ENCODE measurements at regions not wholly inside any gene's neighbourhood (a gene's known extent, or its start where the extent isn't known, plus 50 kb on each side); places are given as distances from the start of the nearest gene placed in this dataset.

GRCh38 chr3:152943645-152944044 lies 108.7 kb downstream of the P2RY1 start:
- H3K27ac ChIP-seq = no peak overlapping the region
- H3K27me3 ChIP-seq = no peaks in the 10 kb centered on the region
- H3K36me3 ChIP-seq = no peaks in the 10 kb centered on the region
- H3K4me1 ChIP-seq = no peaks in the 10 kb centered on the region
- no peak for DNase-seq
- H3K9me3 ChIP-seq = no peaks in the 10 kb centered on the region
- intact Hi-C loops (cut with DNase I) = no loop called here
- ATAC-seq = no peak
- H3K4me3 ChIP-seq = no peak overlapping the region
- 28 to 40% methylated on average over 3 of the region's 3 CpGs for WGBS, 2 donors
- TF ChIP-seq CTCF (IDR thresholded peaks at IDR 0.05) = no peak
- FAIRE-seq = no peak

GRCh38 chr3:152944671-152945070 lies 109.7 kb downstream of the P2RY1 start:
- Histone ChIP-seq H3K36me3 (no peaks in the 10 kb centered on the region), H3K27ac (no peak overlapping the region), H3K27me3 (no peaks in the 10 kb centered on the region), H3K4me3 (no peak overlapping the region), H3K9me3 (no peaks in the 10 kb centered on the region), H3K4me1 (no peaks in the 10 kb centered on the region)
- ATAC-seq (no peak), FAIRE-seq (no peak), DNase-seq (no peak)
- intact Hi-C loops (cut with DNase I) = no loop called here
- WGBS, 2 donors = 86 to 92% methylated on average over 1 of the region's 1 CpG
- no peak for TF ChIP-seq CTCF (IDR thresholded peaks at IDR 0.05)

- DNase-seq (no peak), FAIRE-seq (no peak), ATAC-seq (no peak)
- Histone ChIP-seq H3K27ac (no peak overlapping the region), H3K4me3 (no peak overlapping the region), H3K9me3 (no peaks in the 10 kb centered on the region), H3K4me1 (no peaks in the 10 kb centered on the region), H3K27me3 (no peaks in the 10 kb centered on the region), H3K36me3 (no peaks in the 10 kb centered on the region)
- intact Hi-C loops (cut with DNase I) = no loop called here
- TF ChIP-seq CTCF (IDR thresholded peaks at IDR 0.05) = no peak
- WGBS, 2 donors = 77 to 91% methylated on average over 2 of the region's 2 CpGs
These were observed 110.6 kb downstream of the P2RY1 start for GRCh38 chr3:152945556-152945955.

- DNase-seq (no peak), ATAC-seq (no peak), FAIRE-seq (no peak)
- Histone ChIP-seq H3K27ac (no peak overlapping the region), H3K4me3 (no peak overlapping the region), H3K36me3 (no peaks in the 10 kb centered on the region), H3K9me3 (no peaks in the 10 kb centered on the region), H3K27me3 (no peaks in the 10 kb centered on the region), H3K4me1 (peaks cover 0 to 9% (median 7%) of the 10 kb centered on the region in 3 donors)
- 77 to 78% methylated on average over 2 of the region's 2 CpGs for WGBS, 2 donors
- no peak for TF ChIP-seq CTCF (IDR thresholded peaks at IDR 0.05)
- intact Hi-C loops (cut with DNase I) = no loop called here
These were observed 122.6 kb downstream of the P2RY1 start for GRCh38 chr3:152957491-152957890.

GRCh38 chr3:152959307-152959706 lies 124.4 kb downstream of the P2RY1 start:
- WGBS, 2 donors = 66 to 86% methylated on average over 3 of the region's 3 CpGs
- intact Hi-C loops (cut with DNase I) = no loop called here
- no peak overlapping the region for H3K4me3 ChIP-seq
- ATAC-seq (no peak), FAIRE-seq (no peak), DNase-seq (no peak)
- H3K36me3 ChIP-seq = no peaks in the 10 kb centered on the region
- H3K27ac ChIP-seq = no peak overlapping the region
- H3K27me3 ChIP-seq = no peaks in the 10 kb centered on the region
- peaks cover 0 to 9% (median 7%) of the 10 kb centered on the region in 3 donors for H3K4me1 ChIP-seq
- TF ChIP-seq CTCF (IDR thresholded peaks at IDR 0.05) = no peak
- no peaks in the 10 kb centered on the region for H3K9me3 ChIP-seq
